Stimulated activated CD4-positive, alpha-beta T cell treated with anti-CD3 and anti-CD28 coated beads, Interleukin-15, amount 100 ng/mL, for 48 hours (primary cell): ENCODE measurements at regions not wholly inside any gene's neighbourhood (a gene's known extent, or its start where the extent isn't known, plus 50 kb on each side); places are given as distances from the start of the nearest gene placed in this dataset.

Experiments used
- DNase-seq, 2 donors: peaks; one replicate each; pipeline ENCODE4 v3.0.0-alpha.2; 2020; ENCODE audit warnings: low read depth in 2 of 2

DNA sequence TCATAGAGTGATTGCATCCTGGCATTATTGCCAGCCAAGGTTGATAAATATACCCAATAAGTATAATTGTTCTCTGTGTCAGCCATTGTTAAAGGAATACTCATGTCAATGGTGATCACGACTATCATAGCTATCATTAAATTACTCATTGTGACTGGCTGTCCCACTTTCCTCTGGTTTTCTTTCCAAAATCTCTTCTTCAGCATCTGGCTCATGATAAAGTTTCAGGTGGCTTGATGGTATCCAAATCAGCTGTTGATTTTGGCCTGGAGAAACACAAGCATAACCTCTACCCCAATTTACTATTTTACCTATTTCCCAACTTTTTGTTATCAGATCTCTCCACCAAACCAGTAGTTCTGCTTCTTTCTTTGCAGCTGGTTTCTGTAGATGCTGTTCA lies 67.1 kb upstream of the SPIN2A start:
- DNase-seq = no peak

DNA sequence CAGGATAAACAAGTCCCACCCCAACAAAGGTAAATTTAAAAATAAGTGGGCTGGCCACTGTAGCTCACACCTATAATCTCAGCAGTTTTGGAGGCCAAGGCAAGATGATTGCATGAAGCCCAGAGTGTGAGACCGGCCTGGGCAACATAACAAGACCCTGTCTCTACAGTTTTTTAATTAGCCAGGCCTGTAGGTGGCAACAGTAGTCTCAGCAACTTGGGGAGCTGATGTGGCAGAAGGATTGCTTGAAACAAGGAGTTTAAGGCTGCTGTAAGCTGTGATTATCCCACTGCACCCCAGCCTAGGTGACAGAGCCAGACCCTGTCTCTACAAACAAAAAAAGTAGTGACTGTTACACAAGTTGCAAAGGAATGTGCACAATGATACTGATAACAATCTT lies 74.6 kb upstream of the FAAH2 start:
- no peak for DNase-seq

DNA sequence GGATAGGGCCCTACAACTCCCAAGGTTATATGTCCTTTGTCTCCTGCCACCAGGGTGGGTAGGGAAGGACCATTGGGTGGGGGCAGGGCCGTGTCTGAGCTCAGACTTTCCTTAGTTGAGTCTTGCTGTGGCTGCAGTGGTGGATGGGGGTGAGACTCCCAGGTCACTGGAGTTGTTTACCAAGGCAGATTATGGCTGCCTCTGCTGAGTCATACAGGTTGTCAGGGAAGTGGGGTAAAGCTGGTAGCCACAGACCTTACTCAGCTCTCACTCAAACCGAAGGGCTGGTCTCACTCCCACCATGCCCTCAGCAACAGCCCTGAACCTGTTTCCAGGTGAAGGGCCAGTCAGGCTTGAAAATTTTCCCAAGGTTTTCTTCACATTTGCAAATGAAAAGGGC lies 58.8 kb upstream of the FAAH2 start:
- DNase-seq = peak in 1 of 2 donors; percentile 1

DNA sequence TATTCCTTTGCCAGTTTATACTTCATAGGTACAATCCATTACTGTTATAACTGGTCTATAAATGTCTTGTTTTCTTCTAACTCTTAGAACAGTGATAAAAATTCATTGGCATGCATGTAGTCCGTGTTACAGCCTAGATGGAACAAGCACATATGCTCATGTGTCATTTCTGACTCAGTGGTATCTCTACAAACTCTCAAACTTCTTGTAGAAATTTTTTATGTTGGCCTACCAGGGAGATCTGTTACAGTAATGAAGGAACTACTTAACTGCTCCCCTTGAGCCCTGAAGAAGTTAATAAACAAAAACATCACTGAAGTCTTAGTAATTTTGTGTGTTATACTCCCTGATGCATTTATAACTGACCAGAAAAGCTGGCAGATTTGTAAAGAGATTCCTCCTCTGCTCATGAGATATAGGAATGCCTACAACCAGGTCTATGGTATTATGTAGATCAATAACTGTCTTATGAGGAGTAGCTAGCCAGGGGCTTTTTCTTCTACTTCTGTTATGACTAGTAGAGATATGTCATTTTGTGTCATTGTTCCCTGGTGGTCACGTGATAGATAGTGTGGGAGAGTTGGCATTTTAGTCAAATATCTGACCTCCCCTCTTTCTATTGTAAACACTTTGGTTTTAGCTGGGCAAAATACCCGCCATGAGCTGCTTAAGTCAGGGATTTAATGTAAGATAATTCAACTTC lies 53.7 kb upstream of the FAAH2 start:
- no peak for DNase-seq
